ENCODE measurements at regions not wholly inside any gene's neighbourhood (a gene's known extent, or its start where the extent isn't known, plus 50 kb on each side); places are given as distances from the start of the nearest gene placed in this dataset.

DNA sequence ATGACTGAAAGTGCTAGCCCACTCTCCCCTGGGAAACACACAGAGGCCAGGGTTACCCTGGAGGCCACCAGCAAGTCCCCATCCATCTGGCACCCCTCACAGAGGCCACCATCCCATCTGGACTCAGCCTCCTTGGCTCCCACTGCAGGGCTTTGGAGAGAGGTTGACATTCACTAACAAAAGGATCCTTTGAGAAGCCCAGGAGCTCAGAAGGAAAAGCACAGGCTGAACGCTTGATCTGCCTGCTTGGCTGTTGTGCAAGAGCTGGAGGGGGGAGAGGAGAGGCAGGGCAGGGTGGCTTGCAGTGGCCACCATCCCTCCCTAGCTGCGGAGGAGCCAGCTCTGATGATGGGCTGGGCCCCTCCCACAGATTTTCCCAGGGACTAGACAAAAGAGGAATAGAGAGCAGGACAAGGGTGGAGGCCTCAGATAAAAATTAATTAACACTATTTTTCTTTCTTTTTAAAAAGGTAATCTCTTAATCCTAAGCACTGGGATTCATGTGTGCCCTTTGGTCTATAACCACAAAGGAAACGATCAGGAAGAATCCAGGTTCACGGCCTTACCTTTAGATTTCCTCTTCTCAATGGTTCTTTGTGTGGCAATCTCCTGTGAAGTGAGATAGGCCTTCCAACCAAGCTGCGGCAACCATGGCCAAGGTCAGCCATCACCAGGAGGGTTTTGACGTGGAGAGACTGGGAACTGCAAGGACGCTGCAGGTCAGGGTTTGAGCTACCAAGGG lies 154.7 kb downstream of the BARX2 start:
- peak overlapping the region in 1 of 4 donors; percentile 4 for H3K27ac ChIP-seq

DNA sequence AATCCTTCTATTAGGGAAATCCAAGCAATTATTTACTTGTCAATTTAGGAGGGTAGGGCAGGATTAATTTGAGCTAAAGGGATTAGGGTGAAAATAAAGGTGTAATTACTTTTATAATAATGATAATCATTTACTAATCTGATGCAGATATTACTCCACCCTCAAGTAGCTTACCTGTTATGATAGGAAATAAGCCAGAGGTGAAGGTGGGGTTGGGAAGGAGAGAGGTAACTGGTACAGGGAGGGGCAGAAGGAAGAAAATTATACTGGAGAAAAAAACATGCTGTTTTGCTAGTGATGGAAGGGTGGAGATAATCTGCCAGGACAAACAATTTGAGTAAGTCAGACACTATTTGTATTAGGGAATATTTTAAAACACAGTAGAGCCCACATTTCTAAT lies 157.7 kb downstream of the BARX2 start:
- no peaks in the 10 kb centered on the region for H3K9me3 ChIP-seq
- H3K36me3 ChIP-seq (replicated peaks in 1 of 2; ENCODE audit: insufficient read depth in 1 of 2, low read depth in 2 of 2): no peaks in the 10 kb centered on the region
- intact Hi-C loops (cut with DNase I): no loop called here
- DNase-seq (no peak), ATAC-seq (no peak)
- no peaks in the 10 kb centered on the region for H3K4me1 ChIP-seq
- H3K27ac ChIP-seq: no peak overlapping the region
- H3K4me3 ChIP-seq: no peak overlapping the region
- no peaks in the 10 kb centered on the region for H3K27me3 ChIP-seq
- no peak for TF ChIP-seq POLR2A (IDR thresholded peaks at IDR 0.05)
- TF ChIP-seq, protein P1, sequence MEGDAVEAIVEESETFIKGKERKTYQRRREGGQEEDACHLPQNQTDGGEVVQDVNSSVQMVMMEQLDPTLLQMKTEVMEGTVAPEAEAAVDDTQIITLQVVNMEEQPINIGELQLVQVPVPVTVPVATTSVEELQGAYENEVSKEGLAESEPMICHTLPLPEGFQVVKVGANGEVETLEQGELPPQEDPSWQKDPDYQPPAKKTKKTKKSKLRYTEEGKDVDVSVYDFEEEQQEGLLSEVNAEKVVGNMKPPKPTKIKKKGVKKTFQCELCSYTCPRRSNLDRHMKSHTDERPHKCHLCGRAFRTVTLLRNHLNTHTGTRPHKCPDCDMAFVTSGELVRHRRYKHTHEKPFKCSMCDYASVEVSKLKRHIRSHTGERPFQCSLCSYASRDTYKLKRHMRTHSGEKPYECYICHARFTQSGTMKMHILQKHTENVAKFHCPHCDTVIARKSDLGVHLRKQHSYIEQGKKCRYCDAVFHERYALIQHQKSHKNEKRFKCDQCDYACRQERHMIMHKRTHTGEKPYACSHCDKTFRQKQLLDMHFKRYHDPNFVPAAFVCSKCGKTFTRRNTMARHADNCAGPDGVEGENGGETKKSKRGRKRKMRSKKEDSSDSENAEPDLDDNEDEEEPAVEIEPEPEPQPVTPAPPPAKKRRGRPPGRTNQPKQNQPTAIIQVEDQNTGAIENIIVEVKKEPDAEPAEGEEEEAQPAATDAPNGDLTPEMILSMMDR (IDR thresholded peaks at IDR 0.05): no peak

More for the DNA sequence above, 154.7 kb downstream of the BARX2 start:
- peak in 2 of 4 donors; percentile 8 to 16 for DNase-seq
- 27 to 36% methylated on average over 7 of the region's 7 CpGs for WGBS, 2 donors
- Histone ChIP-seq H3K27me3 (no peaks in the 10 kb centered on the region), H3K36me3 (replicated peaks in 1 of 2; ENCODE audit: insufficient read depth in 1 of 2, low read depth in 2 of 2) (no peaks in the 10 kb centered on the region), H3K4me1 (no peaks in the 10 kb centered on the region), H3K9me3 (no peaks in the 10 kb centered on the region), H3K4me3 (no peak overlapping the region)
- ATAC-seq: no peak
- intact Hi-C loops (cut with DNase I): no loop called here
- TF ChIP-seq, protein P1 (IDR thresholded peaks at IDR 0.05): no peak
- TF ChIP-seq POLR2A (IDR thresholded peaks at IDR 0.05): no peak

DNA sequence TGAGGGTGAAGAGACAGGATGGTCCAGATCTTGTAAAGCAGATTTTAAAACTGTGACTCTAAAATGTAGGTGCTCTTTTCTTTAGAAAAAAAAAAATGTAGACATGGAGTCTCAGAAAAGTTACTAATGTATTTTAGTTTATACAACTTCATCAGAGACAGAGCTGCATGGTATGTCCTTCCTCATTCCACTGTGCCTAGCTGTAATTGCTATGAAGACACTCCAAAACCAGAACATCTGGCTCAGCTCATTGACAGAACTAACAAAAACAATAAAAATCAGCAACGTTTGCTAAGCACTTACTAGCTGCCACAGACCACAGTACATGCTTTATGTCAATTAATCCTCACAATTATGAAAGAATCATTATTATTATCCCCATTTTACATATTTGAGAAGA lies 160.7 kb downstream of the BARX2 start:
- DNase-seq: no peak
- Histone ChIP-seq H3K4me3 (no peak overlapping the region), H3K36me3 (replicated peaks in 1 of 2; ENCODE audit: insufficient read depth in 1 of 2, low read depth in 2 of 2) (no peaks in the 10 kb centered on the region), H3K27me3 (no peaks in the 10 kb centered on the region), H3K4me1 (no peaks in the 10 kb centered on the region), H3K9me3 (no peaks in the 10 kb centered on the region), H3K27ac (no peak overlapping the region)
- no peak for ATAC-seq
- TF ChIP-seq POLR2A (IDR thresholded peaks at IDR 0.05): no peak
- TF ChIP-seq, protein P1 (IDR thresholded peaks at IDR 0.05): no peak
- 25 to 40% methylated on average over 1 of the region's 1 CpG for WGBS, 2 donors
- intact Hi-C loops (cut with DNase I): no loop called here

DNA sequence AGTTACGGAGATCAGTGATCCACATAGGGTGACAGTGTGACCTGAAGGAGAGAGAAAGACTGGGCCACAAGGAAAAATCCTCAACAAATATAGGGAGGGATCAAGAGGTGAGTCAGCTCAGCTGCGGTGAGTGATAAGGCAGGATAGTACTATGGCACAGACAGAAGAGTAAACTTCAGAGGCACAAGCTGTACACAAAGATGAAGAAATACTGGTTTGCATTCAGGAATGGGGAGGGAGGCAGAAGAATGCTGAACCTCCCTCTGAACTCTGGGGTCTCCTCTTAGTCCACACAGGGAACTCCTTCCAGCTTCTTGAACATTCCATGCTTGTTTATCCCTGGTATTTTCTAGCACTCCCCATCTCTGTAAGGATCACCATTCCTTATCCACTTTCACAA lies 162.7 kb downstream of the BARX2 start:
- no peak for ATAC-seq

More for the DNA sequence above, 162.7 kb downstream of the BARX2 start:
- Histone ChIP-seq H3K4me1 (no peaks in the 10 kb centered on the region), H3K9me3 (no peaks in the 10 kb centered on the region), H3K27me3 (no peaks in the 10 kb centered on the region), H3K36me3 (replicated peaks in 1 of 2; ENCODE audit: insufficient read depth in 1 of 2, low read depth in 2 of 2) (no peaks in the 10 kb centered on the region), H3K27ac (no peak overlapping the region), H3K4me3 (no peak overlapping the region)
- intact Hi-C loops (cut with DNase I): no loop called here
- no peak for DNase-seq
- WGBS, 2 donors: 66 to 73% methylated on average over 2 of the region's 2 CpGs
- TF ChIP-seq, protein P1 (IDR thresholded peaks at IDR 0.05): no peak
- TF ChIP-seq POLR2A (IDR thresholded peaks at IDR 0.05): no peak
